Ishikawa (cell line): ENCODE measurements at regions not wholly inside any gene's neighbourhood (a gene's known extent, or its start where the extent isn't known, plus 50 kb on each side); places are given as distances from the start of the nearest gene placed in this dataset.

Experiments
- CEBPB ChIP-seq: IDR thresholded peaks from 2 replicates; pipeline ENCODE4 v1.6.1; 2012
- CREB1 ChIP-seq: IDR thresholded peaks from 2 replicates; pipeline ENCODE4 v1.6.1; 2012; ENCODE audit warnings: low read depth
- EGR1 ChIP-seq: IDR thresholded peaks from 2 replicates; pipeline ENCODE4 v1.6.1; 2012
- EP300 ChIP-seq: IDR thresholded peaks from 2 replicates; pipeline ENCODE4 v1.6.1; 2012; ENCODE audit warnings: borderline replicate concordance
- FOXM1 ChIP-seq: IDR thresholded peaks from 2 replicates; pipeline ENCODE4 v1.6.1; 2012; ENCODE audit warnings: low read depth, borderline replicate concordance
- MAX ChIP-seq: IDR thresholded peaks from 2 replicates; pipeline ENCODE4 v1.6.1; 2012
- NFIC ChIP-seq: IDR thresholded peaks from 2 replicates; pipeline ENCODE4 v1.6.1; 2012
- RAD21 ChIP-seq: IDR thresholded peaks from 2 replicates; pipeline ENCODE4 v1.6.1; 2012; ENCODE audit warnings: low read depth
- TAF1 ChIP-seq: IDR thresholded peaks from 2 replicates; pipeline ENCODE4 v1.6.1; 2012; ENCODE audit warnings: low read depth, mild to moderate bottlenecking
- TCF12 ChIP-seq: IDR thresholded peaks from 2 replicates; pipeline ENCODE4 v1.6.1; 2012; ENCODE audit warnings: low read depth
- TEAD4 ChIP-seq: IDR thresholded peaks from 2 replicates; pipeline ENCODE4 v1.6.1; 2012
- YY1 ChIP-seq: IDR thresholded peaks from 2 replicates; pipeline ENCODE4 v1.6.1; 2012; ENCODE audit warnings: low read depth
- ZBTB7A ChIP-seq: IDR thresholded peaks from 2 replicates; pipeline ENCODE4 v1.6.1; 2012; ENCODE audit warnings: low read depth
- TF ChIP-seq, protein P1 (sequence below): IDR thresholded peaks from 2 replicates; pipeline ENCODE4 v1.6.1; 2012; ENCODE audit warnings: low read depth, mild to moderate bottlenecking
- TF ChIP-seq, protein P2 (sequence below): IDR thresholded peaks from 2 replicates; pipeline ENCODE4 v1.6.1; 2012

DNA sequence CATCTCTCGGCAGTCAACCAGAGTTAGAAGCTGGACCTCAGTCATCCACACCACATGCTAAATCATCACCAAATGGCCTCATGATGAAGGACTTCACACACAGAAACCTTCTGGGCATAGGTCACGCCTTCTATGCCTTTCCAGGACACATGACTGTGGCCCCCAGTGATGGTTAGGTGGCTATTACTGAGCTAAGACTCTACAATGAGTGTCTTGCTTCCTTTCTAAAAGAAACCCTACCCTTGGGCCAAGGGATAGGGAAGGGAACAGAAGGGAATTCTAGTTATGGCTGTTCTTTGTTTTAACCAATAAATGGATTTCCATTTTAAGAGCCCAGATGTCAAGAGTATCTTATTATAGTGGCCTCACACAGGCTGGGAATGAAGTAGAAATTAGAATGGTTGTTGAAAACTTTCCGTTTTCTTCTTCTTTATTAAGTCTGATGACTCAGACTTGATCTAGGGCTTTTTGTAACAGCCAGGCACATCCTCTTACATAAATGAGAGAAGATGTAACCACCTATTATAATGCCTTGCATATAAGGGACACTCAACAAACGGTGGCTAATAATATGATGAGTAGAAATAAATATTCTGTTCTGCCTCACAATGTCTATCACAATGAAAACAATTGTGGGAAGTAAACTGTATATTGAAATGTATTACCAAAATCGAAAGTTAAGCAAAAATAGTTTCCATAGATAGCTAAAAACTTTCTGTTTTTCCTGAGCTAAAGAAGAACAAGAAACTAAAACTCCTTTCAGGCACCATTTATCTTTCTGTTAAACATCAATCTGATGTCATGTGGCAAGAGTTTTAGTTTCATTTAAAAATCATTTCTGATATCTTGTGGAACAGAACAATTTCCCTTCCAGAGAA lies 62.5 kb upstream of the TOMM7 start:
- TF ChIP-seq MAX (no peak), ZBTB7A (no peak), EGR1 (no peak)
- TF ChIP-seq, protein P1, sequence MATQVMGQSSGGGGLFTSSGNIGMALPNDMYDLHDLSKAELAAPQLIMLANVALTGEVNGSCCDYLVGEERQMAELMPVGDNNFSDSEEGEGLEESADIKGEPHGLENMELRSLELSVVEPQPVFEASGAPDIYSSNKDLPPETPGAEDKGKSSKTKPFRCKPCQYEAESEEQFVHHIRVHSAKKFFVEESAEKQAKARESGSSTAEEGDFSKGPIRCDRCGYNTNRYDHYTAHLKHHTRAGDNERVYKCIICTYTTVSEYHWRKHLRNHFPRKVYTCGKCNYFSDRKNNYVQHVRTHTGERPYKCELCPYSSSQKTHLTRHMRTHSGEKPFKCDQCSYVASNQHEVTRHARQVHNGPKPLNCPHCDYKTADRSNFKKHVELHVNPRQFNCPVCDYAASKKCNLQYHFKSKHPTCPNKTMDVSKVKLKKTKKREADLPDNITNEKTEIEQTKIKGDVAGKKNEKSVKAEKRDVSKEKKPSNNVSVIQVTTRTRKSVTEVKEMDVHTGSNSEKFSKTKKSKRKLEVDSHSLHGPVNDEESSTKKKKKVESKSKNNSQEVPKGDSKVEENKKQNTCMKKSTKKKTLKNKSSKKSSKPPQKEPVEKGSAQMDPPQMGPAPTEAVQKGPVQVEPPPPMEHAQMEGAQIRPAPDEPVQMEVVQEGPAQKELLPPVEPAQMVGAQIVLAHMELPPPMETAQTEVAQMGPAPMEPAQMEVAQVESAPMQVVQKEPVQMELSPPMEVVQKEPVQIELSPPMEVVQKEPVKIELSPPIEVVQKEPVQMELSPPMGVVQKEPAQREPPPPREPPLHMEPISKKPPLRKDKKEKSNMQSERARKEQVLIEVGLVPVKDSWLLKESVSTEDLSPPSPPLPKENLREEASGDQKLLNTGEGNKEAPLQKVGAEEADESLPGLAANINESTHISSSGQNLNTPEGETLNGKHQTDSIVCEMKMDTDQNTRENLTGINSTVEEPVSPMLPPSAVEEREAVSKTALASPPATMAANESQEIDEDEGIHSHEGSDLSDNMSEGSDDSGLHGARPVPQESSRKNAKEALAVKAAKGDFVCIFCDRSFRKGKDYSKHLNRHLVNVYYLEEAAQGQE, result no peak
- TF ChIP-seq, protein P2, sequence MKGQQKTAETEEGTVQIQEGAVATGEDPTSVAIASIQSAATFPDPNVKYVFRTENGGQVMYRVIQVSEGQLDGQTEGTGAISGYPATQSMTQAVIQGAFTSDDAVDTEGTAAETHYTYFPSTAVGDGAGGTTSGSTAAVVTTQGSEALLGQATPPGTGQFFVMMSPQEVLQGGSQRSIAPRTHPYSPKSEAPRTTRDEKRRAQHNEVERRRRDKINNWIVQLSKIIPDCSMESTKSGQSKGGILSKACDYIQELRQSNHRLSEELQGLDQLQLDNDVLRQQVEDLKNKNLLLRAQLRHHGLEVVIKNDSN, result no peak

- TF ChIP-seq CEBPB (no peak), NFIC (no peak), ZBTB7A (no peak), YY1 (no peak), EP300 (no peak), CREB1 (no peak)
- TF ChIP-seq, protein P1, result no peak
Observed at GRCh38 chr7:22882106-22882505, 59.5 kb upstream of the TOMM7 start.

GRCh38 chr7:22879709-22880306 lies 57.2 kb upstream of the TOMM7 start:
- TF ChIP-seq ZBTB7A (no peak), MAX (no peak), TAF1 (no peak), TCF12 (no peak), NFIC (no peak), RAD21 (no peak), FOXM1 (no peak), EGR1 (no peak), TEAD4 (no peak), YY1 (no peak), CREB1 (no peak), CEBPB (no peak), EP300 (no peak)
- TF ChIP-seq, protein P1, result no peak
- TF ChIP-seq, protein P2, result no peak

GRCh38 chr7:22879280-22879679 lies 56.6 kb upstream of the TOMM7 start:
- TF ChIP-seq, protein P2, result no peak
- TF ChIP-seq YY1 (no peak), RAD21 (no peak), ZBTB7A (no peak), EGR1 (no peak), TEAD4 (no peak), TAF1 (no peak)
- TF ChIP-seq, protein P1, result no peak
